ENCODE measurements at regions not wholly inside any gene's neighbourhood (a gene's known extent, or its start where the extent isn't known, plus 50 kb on each side); places are given as distances from the start of the nearest gene placed in this dataset.

GRCh38 chr3:101954936-101955335 is 105.6 kb downstream of the NFKBIZ start:
- Histone ChIP-seq H2AFZ (ENCODE audit: low read depth, low read length) (no peak overlapping the region), H3F3A (ENCODE audit: insufficient read depth, low read length, poor library complexity, severe bottlenecking) (no peaks in the 10 kb centered on the region), H3K27me3 (ENCODE audit: insufficient read depth, low read depth, low read length) (no peaks in the 10 kb centered on the region), H3K4me2 (ENCODE audit: low read length) (no peak overlapping the region), H3K27ac (ENCODE audit: low read length) (no peak overlapping the region), H3K4me3 (ENCODE audit: low read length) (no peak overlapping the region), H3K9me3 (ENCODE audit: low read length) (no peaks in the 10 kb centered on the region), H4K20me1 (ENCODE audit: insufficient read depth) (no peaks in the 10 kb centered on the region), H3K79me2 (replicated peaks; ENCODE audit: insufficient read depth, low read length) (no peaks in the 10 kb centered on the region), H3K9me2 (ENCODE audit: insufficient read depth, low read length) (no peaks in the 10 kb centered on the region), H3K9ac (ENCODE audit: low read length) (no peak overlapping the region), H3K36me3 (ENCODE audit: insufficient read depth, low read length) (no peaks in the 10 kb centered on the region)
- no peak for TF ChIP-seq REST (IDR thresholded peaks at IDR 0.05; ENCODE audit: borderline replicate concordance)
- TF ChIP-seq POLR2AphosphoS5 (IDR thresholded peaks at IDR 0.05): no peak
- no peak for TF ChIP-seq MXI1 (conservative IDR thresholded peaks at IDR 0.05; ENCODE audit: poor library complexity, severe bottlenecking)
- TF ChIP-seq EZH2 (IDR thresholded peaks at IDR 0.05; ENCODE audit: borderline replicate concordance, insufficient read depth, low read length, poor library complexity, severe bottlenecking): no peak
- TF ChIP-seq EP300 (conservative IDR thresholded peaks at IDR 0.05; ENCODE audit: poor library complexity, severe bottlenecking): no peak
- no peak for TF ChIP-seq SMC3 (conservative IDR thresholded peaks at IDR 0.05; ENCODE audit: poor library complexity)
- no peak for TF ChIP-seq CTCF (IDR thresholded peaks at IDR 0.05; ENCODE audit: poor library complexity, severe bottlenecking)

GRCh38 chr3:101962055-101962454 is 112.7 kb downstream of the NFKBIZ start:
- no peaks in the 10 kb centered on the region for H3F3A ChIP-seq (ENCODE audit: insufficient read depth, low read length, poor library complexity, severe bottlenecking)
- no peaks in the 10 kb centered on the region for H3K9me2 ChIP-seq (ENCODE audit: insufficient read depth, low read length)
- H3K9ac ChIP-seq (ENCODE audit: low read length): no peak overlapping the region
- H3K9me3 ChIP-seq (ENCODE audit: low read length): peaks cover 5% of the 10 kb centered on the region
- H3K36me3 ChIP-seq (ENCODE audit: insufficient read depth, low read length): no peaks in the 10 kb centered on the region
- H3K27me3 ChIP-seq (ENCODE audit: insufficient read depth, low read depth, low read length): no peaks in the 10 kb centered on the region
- no peak overlapping the region for H3K27ac ChIP-seq (ENCODE audit: low read length)
- H2AFZ ChIP-seq (ENCODE audit: low read depth, low read length): no peak overlapping the region
- H3K4me2 ChIP-seq (ENCODE audit: low read length): no peak overlapping the region
- H4K20me1 ChIP-seq (ENCODE audit: insufficient read depth): no peaks in the 10 kb centered on the region
- H3K79me2 ChIP-seq (replicated peaks; ENCODE audit: insufficient read depth, low read length): no peaks in the 10 kb centered on the region
- no peak overlapping the region for H3K4me3 ChIP-seq (ENCODE audit: low read length)
- TF ChIP-seq MXI1 (conservative IDR thresholded peaks at IDR 0.05; ENCODE audit: poor library complexity, severe bottlenecking) (no peak), REST (IDR thresholded peaks at IDR 0.05; ENCODE audit: borderline replicate concordance) (no peak), CTCF (IDR thresholded peaks at IDR 0.05; ENCODE audit: poor library complexity, severe bottlenecking) (no peak), EZH2 (IDR thresholded peaks at IDR 0.05; ENCODE audit: borderline replicate concordance, insufficient read depth, low read length, poor library complexity, severe bottlenecking) (no peak), EP300 (conservative IDR thresholded peaks at IDR 0.05; ENCODE audit: poor library complexity, severe bottlenecking) (no peak)
